ENCODE measurements at regions not wholly inside any gene's neighbourhood (a gene's known extent, or its start where the extent isn't known, plus 50 kb on each side); places are given as distances from the start of the nearest gene placed in this dataset.
"Not testable (repeated sequence)": the region's sequence is repeated elsewhere in the genome, so short reads cannot be mapped to it uniquely, and the experiment has no call there.

DNA sequence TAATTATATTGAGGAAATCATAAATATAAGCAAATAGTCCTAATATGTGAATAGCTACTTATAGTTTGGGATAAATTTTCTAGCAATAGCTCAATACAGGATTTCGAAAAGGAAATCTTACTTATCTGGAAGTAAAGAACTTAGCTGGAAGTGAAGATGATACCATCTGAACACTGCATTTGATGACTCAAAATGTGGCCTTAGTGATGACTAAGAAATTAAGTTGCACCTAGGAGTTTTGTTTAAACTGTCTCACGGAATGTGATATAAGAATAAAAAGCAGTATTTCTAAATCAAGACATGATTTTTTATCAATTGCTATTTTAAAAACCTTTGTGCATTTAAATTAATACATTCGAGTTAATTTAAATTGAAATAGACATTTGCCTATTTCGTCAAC is 91.2 kb downstream of the EOMES start:
- no peak for DNase-seq (ENCODE audit: low read depth in 2 of 2)

DNA sequence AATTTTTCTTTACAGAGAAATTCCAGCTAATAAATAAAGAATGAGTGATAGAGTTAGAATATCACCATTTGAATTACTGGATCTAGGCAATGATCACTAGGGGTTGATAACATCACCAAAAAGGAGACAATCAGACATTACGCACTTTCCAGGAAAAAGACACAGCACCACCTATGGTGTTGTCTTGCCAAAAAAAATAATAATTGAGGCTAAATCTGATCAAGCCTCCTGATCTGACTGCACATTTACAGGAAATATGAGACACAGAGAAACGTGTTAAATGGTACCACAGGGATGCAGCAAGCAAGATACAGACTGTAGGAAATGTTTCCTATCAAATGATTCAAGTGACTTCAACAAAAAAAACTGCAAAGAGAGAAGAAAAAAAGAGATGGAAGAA is 92.8 kb downstream of the EOMES start:
- DNase-seq (ENCODE audit: low read depth in 2 of 2), result no peak

DNA sequence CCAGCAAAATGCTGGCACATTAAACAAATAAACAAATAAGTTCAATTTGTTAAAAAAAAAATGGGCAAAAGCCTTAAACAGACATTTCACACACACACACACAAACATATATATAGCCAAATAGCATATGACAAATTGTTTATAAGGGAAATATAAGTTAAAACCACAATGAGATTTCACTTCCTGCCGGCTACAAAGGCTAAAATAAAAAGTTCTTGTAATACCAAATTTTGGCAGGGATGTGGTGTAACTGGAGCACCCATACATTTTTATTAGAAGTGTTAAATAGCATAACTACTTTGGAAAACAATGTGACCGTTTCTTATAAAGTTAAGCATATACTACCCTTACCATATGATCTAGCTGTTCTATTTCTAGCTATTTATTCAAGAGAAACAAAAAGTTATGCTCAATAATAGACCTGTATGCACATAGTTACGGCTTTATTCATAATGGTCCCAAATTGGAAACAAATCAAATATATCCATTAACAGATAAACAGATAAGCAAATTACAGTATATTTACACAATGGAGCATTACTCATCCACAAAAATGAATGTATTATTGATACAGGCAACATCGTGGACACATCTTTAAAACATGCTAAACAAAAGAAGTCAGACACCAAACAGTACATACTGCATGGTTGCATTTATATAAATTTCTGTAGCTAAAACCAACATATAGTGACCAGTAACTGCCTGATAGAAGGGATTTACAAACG is 93.9 kb downstream of the EOMES start:
- DNase-seq (ENCODE audit: low read depth in 2 of 2), result no peak

DNA sequence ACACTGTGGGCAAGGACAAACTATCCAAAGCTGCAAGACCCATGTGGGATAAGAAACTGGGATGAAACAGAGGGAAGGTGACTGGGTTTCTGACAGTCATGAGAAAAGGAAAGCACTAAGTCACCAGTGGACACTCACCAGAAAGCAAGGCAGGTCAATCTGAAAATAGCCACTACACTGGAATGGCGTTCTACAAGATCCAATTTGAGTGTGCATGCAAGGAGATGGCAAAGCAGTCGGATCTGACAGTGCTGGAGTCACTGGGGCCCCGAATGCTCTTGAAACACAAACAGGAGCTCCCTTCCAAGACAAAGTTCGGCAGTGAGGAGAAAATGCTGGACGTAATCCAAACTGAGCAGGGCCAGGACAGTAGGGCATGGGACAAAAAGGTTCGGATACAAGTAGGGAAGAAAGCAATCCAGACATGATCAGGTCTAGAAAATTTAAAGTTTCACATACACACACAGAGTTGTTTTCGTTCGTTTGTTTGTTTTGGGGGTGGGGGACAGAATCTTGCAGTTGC is 95.5 kb downstream of the EOMES start:
- no peak for DNase-seq (ENCODE audit: low read depth in 2 of 2)

DNA sequence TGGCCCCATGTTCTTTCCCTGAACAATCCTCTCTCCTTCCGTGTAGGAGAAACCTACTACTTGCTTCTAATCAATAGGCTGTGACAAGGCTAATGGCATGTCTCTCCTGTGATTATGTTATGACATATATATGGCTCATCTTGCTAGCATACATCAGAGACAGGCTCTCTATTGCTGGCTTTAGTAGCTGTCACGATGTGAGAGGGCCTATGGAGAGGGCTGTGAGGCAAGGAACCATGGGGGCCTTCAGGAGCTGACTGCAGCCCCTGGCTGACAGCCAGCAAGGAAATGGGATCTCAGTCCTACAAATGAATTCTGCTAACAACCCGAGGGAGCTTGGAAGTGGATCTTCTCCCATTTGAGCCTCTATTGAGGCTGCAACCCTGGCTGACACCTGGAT is 96.3 kb downstream of the EOMES start:
- no peak for DNase-seq (ENCODE audit: low read depth in 2 of 2)

DNA sequence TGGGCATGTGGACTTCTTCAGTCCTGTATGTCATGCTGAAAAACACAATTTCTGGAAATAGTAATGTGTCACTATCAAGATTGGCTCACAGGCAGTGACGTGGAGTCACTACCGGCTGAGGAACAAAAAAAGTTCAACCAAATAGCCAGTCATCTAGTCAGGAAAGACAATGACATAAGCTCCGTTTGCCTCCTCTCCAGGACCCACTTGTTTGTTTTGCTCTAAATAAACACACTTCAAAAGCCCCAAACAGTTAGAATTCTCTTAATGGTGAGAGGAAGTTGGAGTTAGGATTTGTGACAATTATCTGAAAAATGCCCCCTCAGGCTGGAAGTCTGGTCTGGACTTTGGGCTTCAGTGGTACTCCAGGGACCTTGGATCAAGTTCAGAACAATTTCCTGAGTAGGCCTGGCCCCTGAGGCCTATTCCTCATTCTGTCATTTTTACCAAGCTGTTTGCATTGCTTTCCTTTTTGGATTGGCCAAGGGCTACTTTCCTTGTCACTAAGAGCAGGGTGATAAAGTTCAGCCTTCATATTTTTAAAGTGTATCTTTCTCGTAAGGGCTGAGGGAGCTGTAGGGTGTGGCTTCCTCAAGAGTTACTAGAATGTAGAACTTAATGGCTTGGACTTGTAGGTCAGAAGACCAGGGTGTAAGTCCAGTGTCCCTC is 98.9 kb downstream of the EOMES start:
- DNase-seq (ENCODE audit: low read depth in 2 of 2), result no peak

DNA sequence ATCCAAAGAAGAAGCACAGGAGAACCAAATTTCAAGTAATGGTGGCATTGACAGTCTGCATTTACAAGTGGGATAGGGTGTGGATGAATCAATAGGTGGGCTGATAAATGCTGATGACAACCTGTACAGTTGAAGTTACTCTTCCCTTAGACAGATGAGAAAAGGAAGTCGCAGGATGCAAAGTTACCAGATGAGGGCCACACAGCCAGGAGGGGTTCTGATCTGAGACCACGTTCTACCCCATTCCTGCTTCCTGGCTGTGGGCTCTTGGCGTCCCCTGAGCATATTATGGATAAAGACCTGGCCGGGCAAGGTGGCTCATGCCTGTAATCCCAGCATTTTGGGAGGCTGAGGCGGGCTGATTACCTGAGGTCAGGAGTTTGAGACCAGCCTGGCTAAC is 104.6 kb downstream of the EOMES start:
- DNase-seq (ENCODE audit: low read depth in 2 of 2), result no peak

DNA sequence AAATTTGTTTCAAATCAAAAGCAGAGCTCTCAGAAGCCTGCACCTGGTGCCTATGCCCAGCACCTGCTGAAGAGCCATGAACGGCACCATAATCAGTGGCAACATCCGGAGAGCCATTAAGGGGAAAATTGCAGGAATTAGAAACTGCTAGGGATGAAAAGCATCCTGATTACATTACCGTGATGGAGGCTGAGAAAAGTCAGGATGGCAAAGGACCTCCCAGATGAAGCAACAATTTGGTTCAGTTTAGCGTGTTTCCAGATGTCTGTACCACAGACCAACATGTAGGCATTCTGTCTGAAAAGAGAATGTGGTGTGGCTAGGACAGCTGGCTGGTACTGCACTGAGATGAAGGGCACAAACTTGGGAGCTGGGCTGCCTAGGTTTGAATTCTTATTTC is 106.1 kb downstream of the EOMES start:
- no peak for DNase-seq (ENCODE audit: low read depth in 2 of 2)

DNA sequence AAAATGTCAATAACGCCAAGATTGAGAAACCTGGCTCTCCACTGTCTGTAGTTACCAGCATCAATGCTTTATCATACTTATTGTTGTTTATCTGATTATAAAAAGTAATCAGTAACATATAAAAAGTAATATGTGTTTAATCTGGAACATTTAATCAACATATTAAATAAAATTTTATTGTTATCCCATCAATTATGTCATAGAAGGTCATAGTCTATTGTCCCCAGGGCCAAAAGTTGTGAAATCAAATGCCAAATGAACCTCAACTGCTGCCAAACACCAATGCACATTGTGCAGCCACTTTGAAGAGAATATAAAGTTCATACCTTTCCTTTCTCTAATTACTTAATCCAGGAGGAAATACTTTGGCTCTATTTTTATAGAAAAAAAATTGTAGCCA is 106.6 kb downstream of the EOMES start:
- no peak for DNase-seq (ENCODE audit: low read depth in 2 of 2)

DNA sequence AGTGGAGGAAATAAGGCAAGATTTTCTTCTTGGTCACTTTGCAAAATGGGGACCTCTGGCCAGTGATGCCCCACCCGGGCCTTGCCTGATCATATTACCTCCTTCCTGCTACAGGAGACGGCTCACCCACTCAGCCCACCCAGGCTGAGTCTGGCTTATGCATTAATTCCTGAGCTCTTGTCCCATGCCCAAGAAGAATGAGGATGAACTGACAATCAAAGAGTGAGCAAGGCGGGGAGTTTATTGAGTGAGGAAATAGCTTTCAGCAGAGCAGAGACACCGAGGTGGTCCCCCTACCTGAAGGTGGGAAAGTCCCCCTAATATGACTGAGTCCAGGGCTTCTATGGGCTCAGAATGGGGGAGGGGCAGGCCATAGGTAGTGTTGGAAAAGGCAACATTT is 107.5 kb downstream of the EOMES start:
- no peak for DNase-seq (ENCODE audit: low read depth in 2 of 2)

DNA sequence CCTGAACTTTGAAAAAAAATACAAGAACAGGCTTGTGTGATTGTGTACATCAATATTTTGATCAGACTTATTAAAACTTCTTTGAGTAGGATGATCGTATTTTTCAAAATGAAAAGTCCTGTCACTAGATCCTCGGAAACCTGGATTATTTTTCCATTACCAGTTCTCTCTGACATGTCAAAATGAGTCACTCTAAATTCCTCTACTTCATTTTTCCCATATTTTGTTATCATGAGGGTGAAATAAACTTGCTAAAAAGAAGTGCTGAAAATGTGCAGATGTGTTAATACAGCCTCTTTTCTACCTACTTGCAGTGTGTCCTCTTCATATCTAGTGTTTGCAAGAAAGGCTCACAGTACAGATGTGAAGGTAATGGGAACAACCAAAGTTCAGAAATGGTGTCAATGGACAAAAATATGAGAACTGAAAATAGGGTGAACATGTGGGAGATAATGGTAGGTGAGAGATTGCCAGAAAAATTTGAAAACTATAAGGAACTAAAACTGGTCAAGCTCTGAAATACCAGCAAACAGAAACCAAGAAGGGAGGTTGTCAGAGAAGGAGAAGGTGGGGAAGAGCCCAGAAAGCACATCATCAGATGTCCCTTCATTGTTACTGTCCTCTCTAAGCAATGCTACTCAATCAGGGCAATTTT is 108.2 kb downstream of the EOMES start:
- no peak for DNase-seq (ENCODE audit: low read depth in 2 of 2)

DNA sequence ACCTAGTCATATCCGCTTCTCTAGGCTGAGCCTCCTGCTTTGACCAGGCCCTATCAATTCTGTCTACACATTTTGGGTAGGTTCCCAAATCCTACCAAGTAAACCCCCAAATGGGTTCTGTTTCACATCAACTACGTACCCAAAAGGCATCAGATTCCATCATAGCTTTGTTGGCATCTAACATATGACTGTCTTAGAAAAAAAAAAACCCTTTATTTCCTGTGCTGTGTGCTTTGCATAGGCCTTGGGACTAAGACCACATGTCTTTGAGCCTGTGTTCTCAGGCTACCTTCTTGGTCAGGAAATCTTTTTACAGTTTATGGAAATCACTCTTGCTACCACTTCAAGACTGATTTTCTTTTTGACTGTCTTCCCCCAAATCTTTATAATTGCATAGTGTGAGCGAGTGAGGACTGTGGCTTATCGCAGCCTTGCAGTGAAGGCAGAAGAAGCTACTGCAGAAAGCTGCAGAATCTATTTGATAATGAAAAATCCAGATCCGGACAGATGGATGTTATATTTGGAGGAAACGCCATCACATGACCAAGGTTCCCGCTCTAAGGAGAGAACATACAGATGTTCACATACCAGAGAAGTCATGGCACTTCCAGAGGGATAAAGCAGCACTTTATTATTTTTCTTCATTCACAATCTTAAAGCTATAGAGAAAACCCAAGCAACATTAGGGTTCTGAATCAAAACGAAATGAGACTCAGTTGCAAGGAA is 111.2 kb downstream of the EOMES start:
- DNase-seq (ENCODE audit: low read depth in 2 of 2), result no peak

DNA sequence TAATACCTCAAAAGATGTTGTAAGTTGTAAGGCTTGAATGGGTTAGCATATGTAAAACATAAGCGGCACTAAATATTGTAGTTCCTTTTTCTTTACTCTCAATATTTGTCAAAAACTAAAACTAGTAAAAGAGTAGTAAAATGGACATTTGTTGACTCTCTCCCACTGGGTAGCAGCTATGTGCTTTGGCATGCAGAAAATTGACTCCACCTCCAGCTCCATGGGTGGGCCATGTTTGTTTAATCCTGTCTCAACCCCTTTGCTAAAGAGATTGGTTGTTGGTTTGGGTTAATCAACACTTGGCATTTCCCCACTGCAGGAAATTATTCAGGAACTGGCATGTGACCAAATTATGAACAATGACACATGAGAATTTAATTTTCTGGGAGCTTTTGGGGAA is 114.8 kb downstream of the EOMES start:
- DNase-seq (ENCODE audit: low read depth in 2 of 2), result no peak

DNA sequence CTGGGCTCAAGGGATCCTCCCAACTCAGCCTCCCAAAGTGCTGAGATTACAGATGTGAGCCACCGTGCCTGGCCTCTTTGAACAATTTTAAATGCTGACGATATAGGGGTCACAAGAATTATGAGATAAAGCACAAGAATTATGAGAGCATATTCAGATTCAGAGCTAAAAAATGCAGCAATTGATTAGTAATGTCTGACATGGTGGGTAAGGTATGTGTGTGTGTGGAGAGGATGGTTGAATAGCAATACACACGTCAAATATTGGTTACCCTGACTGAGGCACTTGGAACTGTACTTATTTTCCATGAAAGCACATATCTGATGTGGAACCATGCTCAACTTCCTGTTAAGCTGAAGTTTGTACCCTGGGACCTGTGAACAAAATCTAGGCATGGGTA is 115.6 kb downstream of the EOMES start:
- no peak for DNase-seq (ENCODE audit: low read depth in 2 of 2)

DNA sequence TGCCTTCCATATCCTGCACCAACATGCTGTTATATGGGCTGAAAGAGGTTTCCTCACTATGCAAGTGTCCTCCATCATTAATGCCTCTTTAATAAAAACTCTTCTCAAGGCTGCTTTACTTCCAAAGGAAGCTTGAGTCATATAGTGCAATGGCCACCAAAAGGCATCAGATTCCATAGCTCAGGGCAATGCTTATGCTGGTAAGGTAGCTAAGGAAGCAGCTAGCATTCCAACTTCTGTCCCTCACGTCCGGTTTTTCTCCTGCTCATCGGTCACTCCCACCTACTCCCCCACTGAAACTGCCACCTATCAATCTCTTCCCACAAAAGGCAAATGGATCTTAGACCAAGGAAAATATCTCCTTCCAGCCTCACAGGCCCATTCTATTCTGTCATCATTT is 117.1 kb upstream of the SLC4A7 start:
- not testable (repeated sequence) for DNase-seq (ENCODE audit: low read depth in 2 of 2)

DNA sequence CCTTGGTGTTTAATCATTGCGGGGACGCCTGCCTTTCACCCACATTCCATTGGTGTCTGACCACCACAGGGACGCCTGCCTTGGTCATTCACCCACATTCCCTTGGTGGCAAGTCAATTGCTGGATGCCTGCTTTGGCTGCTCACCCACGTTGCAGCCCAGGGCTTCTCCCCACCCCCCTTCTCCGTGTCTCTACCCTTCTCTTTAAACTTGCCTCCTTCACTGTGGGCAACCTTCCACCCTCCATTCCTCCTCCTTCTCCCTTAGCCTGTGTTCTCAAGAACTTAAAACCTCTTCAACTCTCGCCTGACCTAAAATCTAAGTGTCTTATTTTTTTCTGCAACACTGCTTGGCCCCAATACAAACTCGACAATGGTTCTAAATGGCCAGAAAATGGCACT is 115.6 kb upstream of the SLC4A7 start:
- not testable (repeated sequence) for DNase-seq (ENCODE audit: low read depth in 2 of 2)

DNA sequence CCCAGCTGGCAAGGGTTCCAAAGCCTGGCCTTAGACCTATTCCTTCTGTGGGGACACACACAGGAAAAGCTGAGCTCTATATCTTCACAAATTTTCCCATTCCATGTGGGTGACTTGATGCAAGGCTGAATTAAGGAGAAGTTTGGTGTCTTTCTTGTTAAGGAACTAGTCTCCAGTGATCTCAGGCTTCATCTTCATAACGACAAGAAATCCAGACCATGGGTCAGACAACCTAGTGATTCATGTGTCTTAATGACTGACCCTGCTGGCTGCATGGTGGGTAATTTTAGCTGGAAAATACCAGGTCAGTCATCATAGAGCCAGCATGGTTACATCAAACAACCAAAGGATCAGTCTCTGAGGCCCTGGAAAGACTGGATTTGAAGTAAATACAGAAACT is 112.7 kb upstream of the SLC4A7 start:
- DNase-seq (ENCODE audit: low read depth in 2 of 2), result no peak

DNA sequence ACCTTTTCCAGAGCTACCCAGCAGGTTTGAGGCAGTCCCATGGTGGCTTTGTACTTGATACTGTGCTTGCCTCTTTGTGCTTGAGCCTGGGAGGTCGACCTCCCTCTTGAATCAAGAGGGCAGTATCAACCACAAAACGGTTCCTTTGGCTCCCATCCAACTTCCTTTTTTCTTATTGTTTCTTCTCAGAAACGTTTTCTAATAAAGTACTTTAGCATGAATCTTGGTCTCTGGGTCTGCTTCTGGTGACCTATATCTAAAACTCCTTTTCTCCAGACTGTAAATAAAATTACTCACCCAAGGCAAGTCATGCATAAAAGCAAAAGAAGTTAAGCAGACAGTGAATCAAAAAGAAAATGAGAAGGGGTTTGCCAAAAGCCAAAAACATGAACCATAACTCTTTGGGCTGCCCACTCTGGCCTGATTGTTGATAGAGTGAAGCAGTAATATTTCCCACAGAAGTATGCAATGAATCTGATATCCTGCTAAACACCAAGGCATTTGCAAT is 112.2 kb upstream of the SLC4A7 start:
- no peak for DNase-seq (ENCODE audit: low read depth in 2 of 2)

DNA sequence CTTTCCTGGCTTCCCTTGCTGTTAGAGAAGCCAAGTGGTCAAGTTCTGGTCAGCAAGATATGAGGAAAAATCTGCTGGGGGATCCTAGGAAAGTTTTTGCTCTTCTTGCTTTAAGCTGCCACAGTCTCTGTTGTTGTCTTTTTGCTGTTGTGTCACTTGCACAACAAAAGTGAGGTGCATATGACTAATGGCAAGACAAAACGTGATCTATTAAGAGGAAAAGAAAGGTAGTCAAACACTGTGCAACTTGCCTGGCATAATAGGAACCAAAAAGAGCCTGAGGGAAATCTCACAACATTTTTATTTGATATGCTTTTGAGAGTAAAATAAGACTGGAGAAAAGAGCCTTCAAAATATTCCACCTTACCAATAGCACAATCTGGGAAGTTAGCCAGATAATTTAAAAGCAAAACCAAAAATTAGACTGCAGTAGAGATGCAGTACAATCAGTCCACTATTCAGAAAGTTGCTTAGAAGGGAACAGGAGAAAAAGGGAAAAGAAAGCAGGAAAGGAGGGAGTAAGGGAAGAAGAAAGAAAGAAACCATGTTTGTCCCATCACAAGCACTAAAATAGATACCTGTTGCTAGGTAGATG is 110.0 kb upstream of the SLC4A7 start:
- DNase-seq (ENCODE audit: low read depth in 2 of 2), result no peak

DNA sequence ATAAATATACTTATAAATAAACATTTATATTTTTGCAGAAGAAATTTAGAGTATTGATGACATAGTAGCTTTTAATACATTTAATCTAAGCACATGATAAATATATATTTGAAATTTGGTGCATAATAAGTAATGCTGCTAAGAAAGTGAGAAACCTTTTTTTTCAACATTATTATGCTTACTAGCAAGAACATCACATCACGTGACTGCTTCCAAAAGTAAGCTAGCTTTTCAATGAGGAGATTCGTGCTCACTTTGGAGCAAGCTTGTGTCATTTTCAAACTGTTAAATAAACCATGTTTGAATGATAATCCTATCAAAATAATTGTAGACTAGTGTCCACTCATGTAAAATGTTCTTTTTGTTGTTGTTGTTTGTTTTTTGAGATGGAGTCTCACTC is 109.0 kb upstream of the SLC4A7 start:
- no peak for DNase-seq (ENCODE audit: low read depth in 2 of 2)

DNA sequence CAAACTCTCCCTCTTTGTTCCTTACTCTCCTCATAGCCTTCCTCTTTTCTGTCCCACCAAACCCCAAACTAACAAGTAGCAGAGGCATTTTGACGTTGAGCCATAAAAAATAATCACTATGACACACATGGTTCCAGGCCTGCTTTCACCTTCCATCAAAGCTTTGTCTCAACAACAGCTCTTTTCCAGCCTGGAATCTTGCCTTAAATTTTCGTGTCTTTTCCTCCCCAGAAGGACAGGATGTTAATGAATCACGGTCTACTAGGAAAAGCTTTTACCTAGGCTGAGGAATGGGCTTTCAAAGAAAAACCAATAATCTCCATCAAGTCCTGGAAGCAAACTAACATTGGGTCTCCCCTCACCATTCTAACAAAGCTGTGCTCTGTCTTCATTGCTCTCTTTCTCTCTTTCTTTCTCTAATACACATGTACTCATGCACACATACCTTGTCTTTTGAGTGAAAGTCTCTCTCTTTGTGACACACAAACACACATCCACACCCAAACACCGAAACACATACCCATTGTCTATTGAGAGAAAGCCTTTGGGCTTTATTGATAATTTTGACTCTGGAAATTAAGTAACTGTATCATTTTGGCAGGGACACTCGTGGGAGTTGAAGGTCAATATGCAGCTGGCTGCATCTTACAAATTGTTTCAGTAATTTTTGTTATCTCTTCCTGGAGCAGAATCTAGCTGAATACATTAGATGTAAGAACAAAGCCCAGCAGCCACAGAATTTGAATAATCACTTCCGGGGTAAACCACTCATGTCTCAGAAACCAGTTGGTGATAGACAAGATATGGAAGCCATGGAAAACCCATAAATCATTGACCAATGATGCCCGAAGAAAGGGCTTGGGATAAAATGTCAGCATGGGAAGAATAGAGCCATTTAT is 107.4 kb upstream of the SLC4A7 start:
- no peak for DNase-seq (ENCODE audit: low read depth in 2 of 2)

Data from fibroblast of skin of left biceps (primary cell).